Neutrophil (primary cell): ENCODE measurements at regions not wholly inside any gene's neighbourhood (a gene's known extent, or its start where the extent isn't known, plus 50 kb on each side); places are given as distances from the start of the nearest gene placed in this dataset.

ENCODE experiments used
- H3K27ac ChIP-seq: fragments of 200-600 bp; sonication (generic); 2 replicates; pipeline ENCODE4 v1.5.1; 2016; ENCODE audit warnings: mild to moderate bottlenecking, moderate library complexity
- H3K27me3 ChIP-seq: fragments of 200-600 bp; sonication (generic); 2 replicates; pipeline ENCODE4 v1.6.0; 2016; ENCODE audit warnings: mild to moderate bottlenecking
- H3K36me3 ChIP-seq: fragments of 200-600 bp; sonication (generic); 2 replicates; pipeline ENCODE4 v1.5.1; 2017
- H3K4me1 ChIP-seq, 2 experiments: fragments of 200-600 bp in 1 of 2; sonication (generic) in 1 of 2; 1 replicate in 1 of 2; 2 replicates in 1 of 2; pipeline versions ENCODE4 v1.5.1 to v1.6.1; 2013 to 2016; ENCODE audit warnings: low read depth in 1 of 2, low read length in 1 of 2, mild to moderate bottlenecking in 1 of 2, moderate library complexity in 1 of 2; ENCODE audit not compliant: control insufficient read depth in 1 of 2, insufficient read depth in 1 of 2
- H3K4me3 ChIP-seq, 2 experiments: fragments of 200-600 bp in 1 of 2; sonication (generic) in 1 of 2; 1 replicate in 1 of 2; 2 replicates in 1 of 2; pipeline ENCODE4 v1.5.1; 2013 to 2016; ENCODE audit warnings: low read depth in 1 of 2, low read length in 1 of 2, mild to moderate bottlenecking in 1 of 2, moderate library complexity in 1 of 2
- H3K9me3 ChIP-seq: fragments of 200-600 bp; sonication (generic); 2 replicates; pipeline ENCODE4 v1.5.1; 2016
- CTCF ChIP-seq: fragments of 200-600 bp; sonication (generic); IDR thresholded peaks from 2 replicates; pipeline ENCODE4 v1.5.1; 2016; ENCODE audit warnings: antibody characterized with exemption

- no peak for TF ChIP-seq CTCF
Observed at GRCh38 chr2:181145645-181146044, 165.2 kb downstream of the UBE2E3 start.

GRCh38 chr2:181146171-181146570, 165.8 kb downstream of the UBE2E3 start:
- Histone ChIP-seq H3K4me1 (no peaks in the 10 kb centered on the region), H3K27ac (no peak overlapping the region), H3K36me3 (no peaks in the 10 kb centered on the region), H3K4me3 (no peak overlapping the region), H3K9me3 (no peaks in the 10 kb centered on the region), H3K27me3 (no peaks in the 10 kb centered on the region)
- no peak for TF ChIP-seq CTCF

More at GRCh38 chr2:181145645-181146044, 165.2 kb downstream of the UBE2E3 start:
- Histone ChIP-seq H3K27ac (no peak overlapping the region), H3K36me3 (no peaks in the 10 kb centered on the region), H3K4me1 (no peaks in the 10 kb centered on the region), H3K9me3 (no peaks in the 10 kb centered on the region), H3K4me3 (no peak overlapping the region), H3K27me3 (no peaks in the 10 kb centered on the region)

GRCh38 chr2:181149056-181149455, 168.7 kb downstream of the UBE2E3 start:
- no peak overlapping the region for H3K4me3 ChIP-seq
- no peaks in the 10 kb centered on the region for H3K27me3 ChIP-seq
- H3K27ac ChIP-seq = no peak overlapping the region
- H3K9me3 ChIP-seq = no peaks in the 10 kb centered on the region
- no peak for TF ChIP-seq CTCF
- no peaks in the 10 kb centered on the region for H3K4me1 ChIP-seq
- no peaks in the 10 kb centered on the region for H3K36me3 ChIP-seq

GRCh38 chr2:181152226-181152625, 171.8 kb downstream of the UBE2E3 start:
- Histone ChIP-seq H3K36me3 (no peaks in the 10 kb centered on the region), H3K4me1 (no peaks in the 10 kb centered on the region), H3K27ac (no peak overlapping the region), H3K27me3 (no peaks in the 10 kb centered on the region), H3K9me3 (no peaks in the 10 kb centered on the region), H3K4me3 (no peak overlapping the region)
- TF ChIP-seq CTCF = no peak

GRCh38 chr2:181152701-181153100, 172.3 kb downstream of the UBE2E3 start:
- Histone ChIP-seq H3K4me1 (no peaks in the 10 kb centered on the region), H3K4me3 (no peak overlapping the region), H3K36me3 (no peaks in the 10 kb centered on the region), H3K27me3 (no peaks in the 10 kb centered on the region), H3K27ac (no peak overlapping the region), H3K9me3 (no peaks in the 10 kb centered on the region)
- no peak for TF ChIP-seq CTCF

GRCh38 chr2:181153886-181154285, 173.5 kb downstream of the UBE2E3 start:
- no peak for TF ChIP-seq CTCF
- no peaks in the 10 kb centered on the region for H3K36me3 ChIP-seq
- H3K27me3 ChIP-seq = no peaks in the 10 kb centered on the region
- no peaks in the 10 kb centered on the region for H3K4me1 ChIP-seq
- no peaks in the 10 kb centered on the region for H3K9me3 ChIP-seq
- H3K4me3 ChIP-seq = no peak overlapping the region
- no peak overlapping the region for H3K27ac ChIP-seq
